Adrenal gland (tissue), 9 donors: ENCODE measurements at regions not wholly inside any gene's neighbourhood (a gene's known extent, or its start where the extent isn't known, plus 50 kb on each side); places are given as distances from the start of the nearest gene placed in this dataset.
A peak's percentile ranks its signal among the peaks of the same experiment; 100 is the strongest.

ENCODE experiments used
- DNase-seq, 7 donors: peaks; one replicate each; pipeline ENCODE4 v3.0.0-alpha.2; 2019 to 2020
- H3K27ac ChIP-seq, 5 donors: fragments of 200-600 bp; sonication (generic) in 4 of 5; 1 replicate in 3 of 5; 2 replicates in 2 of 5; pipeline versions ENCODE4 v1.5.1 to v1.8.0; 2016 to 2020; ENCODE audit warnings: mild to moderate bottlenecking in 1 of 5
- H3K27me3 ChIP-seq: fragments of 200-600 bp; 2 replicates; pipeline ENCODE4 v1.8.0; 2021
- H3K36me3 ChIP-seq, 2 donors: fragments of 200-600 bp; replicated peaks in 1 of 2; 1 replicate in 1 of 2; 2 replicates in 1 of 2; pipeline versions ENCODE4 v1.5.1 to v1.8.0; 2018 to 2022
- H3K4me1 ChIP-seq, 2 donors: fragments of 200-600 bp; replicated peaks in 1 of 2; 1 replicate in 1 of 2; 2 replicates in 1 of 2; pipeline versions ENCODE4 v1.5.1 to v1.8.0; 2018 to 2021
- H3K4me3 ChIP-seq, 4 donors: fragments of 200-600 bp; sonication (generic) in 3 of 4; one replicate each; pipeline ENCODE4 v1.5.1; 2016 to 2018
- H3K9me3 ChIP-seq, 3 donors: fragments of 200-600 bp; sonication (generic) in 1 of 3; replicated peaks in 1 of 3; 1 replicate in 2 of 3; 2 replicates in 1 of 3; pipeline versions ENCODE4 v1.5.1 to v1.8.0; 2016 to 2021
- CTCF ChIP-seq, 6 experiments: fragments of 450-650 bp in 4 of 6; fragments of 200-600 bp in 2 of 6; sonication (generic) in 1 of 6; IDR thresholded peaks; 1 replicate in 5 of 6; 2 replicates in 1 of 6; pipeline versions ENCODE4 v1.5.1 to v1.8.0; 2016 to 2021; ENCODE audit warnings: antibody characterized with exemption in 6 of 6, mild to moderate bottlenecking in 2 of 6, moderate library complexity in 1 of 6
- POLR2A ChIP-seq, 2 donors: fragments of 450-650 bp; IDR thresholded peaks; one replicate each; pipeline ENCODE4 v1.6.1; 2017; ENCODE audit warnings: antibody characterized with exemption in 2 of 2, mild to moderate bottlenecking in 2 of 2, moderate library complexity in 1 of 2
- WGBS, 4 donors: extraction: QIAGEN DNeasy Blood & Tissue Kit in 2 of 4; methylation state at CpG; one replicate each; pipeline versions ENCODE4 v1.1.5 to v1.1.7; 2013 to 2017; 5-methylcytosine and 5-hydroxymethylcytosine counted together
- intact Hi-C, 2 donors: fragments of 100-400 bp; cut with DNase I; formaldehyde crosslinking; loops; one replicate each; pipeline versions ENCODE4 v1.14.1 to v1.15.0; 2022 to 2023
- donor health status: healthy with polysubstance abuse.
- donor health status: Bipolar disorder and iron deficiency.
- donor health status: DM: yes; HTN: yes; CAD: no.
- donor health status: DM: no; HTN: no; CAD: no.
- donor health status: DM: no; HTN: no; CAD: no.

GRCh38 chr18:29154758-29155725, 978.1 kb upstream of the CDH2 start:
- H3K27ac ChIP-seq = no peak overlapping the region
- H3K4me1 ChIP-seq = no peaks in the 10 kb centered on the region
- WGBS, 4 donors = 59 to 73% (median 66%) methylated on average over 9 of the region's 9 CpGs
- intact Hi-C loops = no loop called here
- no peak for TF ChIP-seq CTCF (IDR thresholded peaks at IDR 0.05)
- TF ChIP-seq POLR2A (IDR thresholded peaks at IDR 0.05) = no peak
- H3K36me3 ChIP-seq = no peaks in the 10 kb centered on the region
- no peak overlapping the region for H3K4me3 ChIP-seq
- H3K9me3 ChIP-seq = no peaks in the 10 kb centered on the region
- no peaks in the 10 kb centered on the region for H3K27me3 ChIP-seq
- no peak for DNase-seq

- no peak for DNase-seq
- Histone ChIP-seq H3K27ac (no peak overlapping the region), H3K27me3 (no peaks in the 10 kb centered on the region), H3K4me3 (no peak overlapping the region), H3K9me3 (no peaks in the 10 kb centered on the region), H3K4me1 (no peaks in the 10 kb centered on the region), H3K36me3 (no peaks in the 10 kb centered on the region)
- TF ChIP-seq CTCF (IDR thresholded peaks at IDR 0.05) (no peak), POLR2A (IDR thresholded peaks at IDR 0.05) (no peak)
- WGBS, 4 donors = 39 to 65% (median 55%) methylated on average over 1 of the region's 1 CpG
- intact Hi-C loops = no loop called here
Observed at GRCh38 chr18:29154196-29154757, 977.3 kb upstream of the CDH2 start.

- intact Hi-C loops = no loop called here
- no peak overlapping the region for H3K4me3 ChIP-seq
- no peaks in the 10 kb centered on the region for H3K4me1 ChIP-seq
- no peaks in the 10 kb centered on the region for H3K27me3 ChIP-seq
- WGBS, 4 donors = 63 to 83% (median 76%) methylated on average over 7 of the region's 7 CpGs
- TF ChIP-seq CTCF (IDR thresholded peaks at IDR 0.05) (no peak), POLR2A (IDR thresholded peaks at IDR 0.05) (no peak)
- H3K36me3 ChIP-seq = no peaks in the 10 kb centered on the region
- H3K27ac ChIP-seq = no peak overlapping the region
- H3K9me3 ChIP-seq = no peaks in the 10 kb centered on the region
- DNase-seq = no peak
Observed at GRCh38 chr18:29153091-29153490, 976.2 kb upstream of the CDH2 start.

GRCh38 chr18:29147944-29148343, 971.0 kb upstream of the CDH2 start:
- Histone ChIP-seq H3K36me3 (no peaks in the 10 kb centered on the region), H3K4me1 (no peaks in the 10 kb centered on the region), H3K27ac (no peak overlapping the region), H3K27me3 (no peaks in the 10 kb centered on the region), H3K9me3 (no peaks in the 10 kb centered on the region), H3K4me3 (no peak overlapping the region)
- intact Hi-C loops = no loop called here
- 7 to 20% (median 14%) methylated on average over 2 of the region's 2 CpGs for WGBS, 4 donors
- peak in 1 of 7 donors; percentile 10 for DNase-seq
- TF ChIP-seq POLR2A (IDR thresholded peaks at IDR 0.05) (no peak), CTCF (IDR thresholded peaks at IDR 0.05) (no peak)
